GM23338 (cell line): ENCODE measurements at regions not wholly inside any gene's neighbourhood (a gene's known extent, or its start where the extent isn't known, plus 50 kb on each side); places are given as distances from the start of the nearest gene placed in this dataset.

Source experiments
- ATAC-seq: fragments of 200-7000 bp; cut with Tn5 transposase; 3 replicates; pipeline ENCODE4 v1.9.1; 2020
- DNase-seq: peaks from one replicate; pipeline ENCODE4 v3.0.0-alpha.2; 2015; ENCODE audit warnings: low spot score
- H2AFZ ChIP-seq: fragments of 200-600 bp; sonication (generic); 2 replicates; pipeline ENCODE4 v1.8.0; 2016; ENCODE audit warnings: antibody characterized with exemption, mild to moderate bottlenecking, moderate library complexity
- H3F3A ChIP-seq: fragments of 200-600 bp; sonication (generic); replicated peaks from 2 replicates; pipeline ENCODE4 v1.8.0; 2017; ENCODE audit warnings: antibody characterized with exemption, mixed run types, low read depth
- H3K27ac ChIP-seq: fragments of 200-600 bp; sonication (generic); 2 replicates; pipeline ENCODE4 v1.6.1; 2016; ENCODE audit warnings: low read depth
- H3K27me3 ChIP-seq: fragments of 200-600 bp; sonication (generic); 2 replicates; pipeline ENCODE4 v1.8.0; 2016; ENCODE audit warnings: mild to moderate bottlenecking, mixed run types, moderate library complexity; ENCODE audit not compliant: insufficient read depth
- H3K36me3 ChIP-seq: fragments of 200-600 bp; sonication (generic); 2 replicates; pipeline ENCODE4 v1.8.0; 2016; ENCODE audit warnings: mild to moderate bottlenecking; ENCODE audit not compliant: insufficient read depth
- H3K4me1 ChIP-seq: fragments of 200-600 bp; sonication (generic); 2 replicates; pipeline ENCODE4 v1.8.0; 2016; ENCODE audit warnings: mild to moderate bottlenecking, moderate library complexity; ENCODE audit not compliant: insufficient read depth
- H3K4me2 ChIP-seq: fragments of 200-600 bp; sonication (generic); 2 replicates; pipeline ENCODE4 v1.7.1; 2017; ENCODE audit warnings: mixed run types
- H3K4me3 ChIP-seq: fragments of 200-600 bp; sonication (generic); 2 replicates; pipeline ENCODE4 v1.6.1; 2016; ENCODE audit warnings: mixed run types
- H3K79me2 ChIP-seq: fragments of 200-600 bp; sonication (generic); replicated peaks from 2 replicates; pipeline ENCODE4 v1.8.0; 2017; ENCODE audit warnings: mild to moderate bottlenecking; ENCODE audit not compliant: insufficient read depth
- H3K9me2 ChIP-seq: fragments of 200-600 bp; sonication (generic); 2 replicates; pipeline ENCODE4 v1.8.0; 2017; ENCODE audit not compliant: insufficient read depth
- H4K20me1 ChIP-seq: fragments of 200-600 bp; sonication (generic); replicated peaks from 2 replicates; pipeline ENCODE4 v1.8.0; 2017; ENCODE audit warnings: mild to moderate bottlenecking; ENCODE audit not compliant: insufficient read depth
- H3K27ac Mint-ChIP-seq: 2 replicates; pipeline ENCODE4 v1.8.0; 2020; ENCODE audit warnings: inconsistent platforms, mild to moderate bottlenecking, moderate library complexity, mixed read lengths
- H3K27me3 Mint-ChIP-seq: 3 replicates; pipeline ENCODE4 v1.8.0; 2022; ENCODE audit warnings: low read depth, mild to moderate bottlenecking, moderate library complexity, mixed read lengths, inconsistent platforms; ENCODE audit not compliant: insufficient read depth, poor library complexity
- H3K36me3 Mint-ChIP-seq: 3 replicates; pipeline ENCODE4 v1.8.0; 2021; ENCODE audit warnings: low read depth, mild to moderate bottlenecking, inconsistent platforms, moderate library complexity, mixed read lengths
- H3K4me1 Mint-ChIP-seq: 3 replicates; pipeline ENCODE4 v1.8.0; 2020; ENCODE audit warnings: mild to moderate bottlenecking, inconsistent platforms, mixed read lengths
- H3K4me3 Mint-ChIP-seq: 3 replicates; pipeline ENCODE4 v1.8.0; 2021; ENCODE audit warnings: moderate library complexity, mild to moderate bottlenecking, inconsistent platforms, mixed read lengths
- H3K9me3 Mint-ChIP-seq: 3 replicates; pipeline ENCODE4 v1.8.0; 2020; ENCODE audit warnings: moderate library complexity, mild to moderate bottlenecking, inconsistent platforms, mixed read lengths
- CREB1 ChIP-seq: fragments of 250-450 bp; sonication (Bioruptor Pico); IDR thresholded peaks from 2 replicates; pipeline ENCODE4 v1.5.0; 2020; ENCODE audit warnings: low read depth, mild to moderate bottlenecking, moderate library complexity
- EZH2 ChIP-seq: fragments of 200-600 bp; sonication (generic); IDR thresholded peaks from one replicate; pipeline ENCODE4 v1.8.0; 2017; ENCODE audit warnings: antibody characterized with exemption, mild to moderate bottlenecking, low read depth; ENCODE audit not compliant: unreplicated experiment
- EZH2phosphoT487 ChIP-seq: fragments of 200-600 bp; sonication (generic); IDR thresholded peaks from one replicate; pipeline ENCODE4 v1.8.1; 2018; ENCODE audit warnings: antibody characterized with exemption; ENCODE audit not compliant: unreplicated experiment
- JUNB ChIP-seq: IDR thresholded peaks from one replicate; pipeline ENCODE4 v1.6.1; 2016; ENCODE audit warnings: antibody characterized with exemption; ENCODE audit not compliant: unreplicated experiment
- NANOG ChIP-seq: IDR thresholded peaks from 2 replicates; pipeline ENCODE4 v1.6.1; 2016; ENCODE audit warnings: antibody characterized with exemption, borderline replicate concordance
- POLR2AphosphoS5 ChIP-seq: IDR thresholded peaks from 2 replicates; pipeline ENCODE4 v1.6.1; 2016; ENCODE audit warnings: antibody characterized with exemption, low read depth
- STAT1 ChIP-seq: IDR thresholded peaks from one replicate; pipeline ENCODE4 v1.6.1; 2016; ENCODE audit warnings: antibody characterized with exemption; ENCODE audit not compliant: unreplicated experiment
- ZNF114 ChIP-seq: fragments of 250-450 bp; sonication (Bioruptor Pico); IDR thresholded peaks from 2 replicates; pipeline ENCODE4 v1.5.0; 2020; ENCODE audit warnings: mild to moderate bottlenecking, moderate library complexity
- ZNF331 ChIP-seq: fragments of 250-450 bp; sonication (Bioruptor Pico); IDR thresholded peaks from 2 replicates; pipeline ENCODE4 v1.5.0; 2020; ENCODE audit warnings: low read depth, mild to moderate bottlenecking, moderate library complexity
- TF ChIP-seq, protein P1 (sequence below): IDR thresholded peaks from one replicate; pipeline ENCODE4 v1.6.1; 2018; ENCODE audit warnings: antibody characterized with exemption; ENCODE audit not compliant: unreplicated experiment
- TF ChIP-seq, protein P2 (sequence below), 2 experiments: fragments of 200-600 bp in 1 of 2; sonication (generic) in 1 of 2; conservative IDR thresholded peaks; 2 replicates each; pipeline versions ENCODE4 v1.5.1 to v1.6.1; 2016 to 2017; ENCODE audit warnings: antibody characterized with exemption in 2 of 2, low read depth in 2 of 2, mild to moderate bottlenecking in 2 of 2, moderate library complexity in 1 of 2
- TF ChIP-seq, protein P3 (sequence below): fragments of 250-450 bp; sonication (Bioruptor Pico); IDR thresholded peaks from 2 replicates; pipeline ENCODE4 v1.5.0; 2020; ENCODE audit warnings: mild to moderate bottlenecking, moderate library complexity
- TF ChIP-seq, protein P4 (sequence below): IDR thresholded peaks from 2 replicates; pipeline ENCODE4 v1.6.1; 2016; ENCODE audit warnings: antibody characterized with exemption

DNA sequence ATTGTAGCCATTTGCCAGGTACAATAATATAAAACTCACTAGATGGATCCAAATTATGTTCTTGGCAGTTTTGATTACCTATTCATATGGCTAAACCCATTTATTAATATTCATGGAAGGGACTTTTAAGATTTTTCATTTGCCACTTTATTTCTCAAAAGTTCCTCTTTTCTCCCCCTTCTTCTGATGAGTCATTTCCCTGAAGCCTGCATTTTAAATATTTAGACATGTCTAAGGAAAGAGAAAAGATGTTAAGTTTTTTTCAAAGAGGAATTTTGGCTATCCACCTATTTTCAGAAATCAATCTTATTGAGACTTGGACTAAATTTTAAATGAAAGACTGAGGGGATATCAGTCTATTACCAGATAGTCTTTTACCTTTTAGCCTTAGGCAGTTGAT is 1189.4 kb downstream of the EFNA5 start:
- Mint-ChIP-seq H3K4me3 (no peak overlapping the region), H3K36me3 (no peaks in the 10 kb centered on the region), H3K4me1 (peaks cover 3% of the 10 kb centered on the region; the same call in 2 of the 3 replicates), H3K9me3 (no peaks in the 10 kb centered on the region), H3K27ac (no peak overlapping the region), H3K27me3 (no peaks in the 10 kb centered on the region)
- Histone ChIP-seq H3K27ac (no peak overlapping the region), H3K36me3 (no peaks in the 10 kb centered on the region), H3K27me3 (no peaks in the 10 kb centered on the region), H4K20me1 (no peaks in the 10 kb centered on the region), H3K4me2 (no peak overlapping the region), H2AFZ (no peak overlapping the region), H3K9me2 (no peaks in the 10 kb centered on the region), H3K79me2 (no peaks in the 10 kb centered on the region), H3K4me3 (no peak overlapping the region), H3K4me1 (no peaks in the 10 kb centered on the region), H3F3A (no peaks in the 10 kb centered on the region)
- no peak for DNase-seq
- TF ChIP-seq POLR2AphosphoS5 (no peak), EZH2 (no peak), ZNF331 (CRISPR knock-in tag) (no peak), JUNB (no peak), STAT1 (no peak), CREB1 (no peak), EZH2phosphoT487 (no peak), ZNF114 (no peak), NANOG (no peak)
- TF ChIP-seq, protein P1, sequence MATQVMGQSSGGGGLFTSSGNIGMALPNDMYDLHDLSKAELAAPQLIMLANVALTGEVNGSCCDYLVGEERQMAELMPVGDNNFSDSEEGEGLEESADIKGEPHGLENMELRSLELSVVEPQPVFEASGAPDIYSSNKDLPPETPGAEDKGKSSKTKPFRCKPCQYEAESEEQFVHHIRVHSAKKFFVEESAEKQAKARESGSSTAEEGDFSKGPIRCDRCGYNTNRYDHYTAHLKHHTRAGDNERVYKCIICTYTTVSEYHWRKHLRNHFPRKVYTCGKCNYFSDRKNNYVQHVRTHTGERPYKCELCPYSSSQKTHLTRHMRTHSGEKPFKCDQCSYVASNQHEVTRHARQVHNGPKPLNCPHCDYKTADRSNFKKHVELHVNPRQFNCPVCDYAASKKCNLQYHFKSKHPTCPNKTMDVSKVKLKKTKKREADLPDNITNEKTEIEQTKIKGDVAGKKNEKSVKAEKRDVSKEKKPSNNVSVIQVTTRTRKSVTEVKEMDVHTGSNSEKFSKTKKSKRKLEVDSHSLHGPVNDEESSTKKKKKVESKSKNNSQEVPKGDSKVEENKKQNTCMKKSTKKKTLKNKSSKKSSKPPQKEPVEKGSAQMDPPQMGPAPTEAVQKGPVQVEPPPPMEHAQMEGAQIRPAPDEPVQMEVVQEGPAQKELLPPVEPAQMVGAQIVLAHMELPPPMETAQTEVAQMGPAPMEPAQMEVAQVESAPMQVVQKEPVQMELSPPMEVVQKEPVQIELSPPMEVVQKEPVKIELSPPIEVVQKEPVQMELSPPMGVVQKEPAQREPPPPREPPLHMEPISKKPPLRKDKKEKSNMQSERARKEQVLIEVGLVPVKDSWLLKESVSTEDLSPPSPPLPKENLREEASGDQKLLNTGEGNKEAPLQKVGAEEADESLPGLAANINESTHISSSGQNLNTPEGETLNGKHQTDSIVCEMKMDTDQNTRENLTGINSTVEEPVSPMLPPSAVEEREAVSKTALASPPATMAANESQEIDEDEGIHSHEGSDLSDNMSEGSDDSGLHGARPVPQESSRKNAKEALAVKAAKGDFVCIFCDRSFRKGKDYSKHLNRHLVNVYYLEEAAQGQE, result no peak
- TF ChIP-seq, protein P2, sequence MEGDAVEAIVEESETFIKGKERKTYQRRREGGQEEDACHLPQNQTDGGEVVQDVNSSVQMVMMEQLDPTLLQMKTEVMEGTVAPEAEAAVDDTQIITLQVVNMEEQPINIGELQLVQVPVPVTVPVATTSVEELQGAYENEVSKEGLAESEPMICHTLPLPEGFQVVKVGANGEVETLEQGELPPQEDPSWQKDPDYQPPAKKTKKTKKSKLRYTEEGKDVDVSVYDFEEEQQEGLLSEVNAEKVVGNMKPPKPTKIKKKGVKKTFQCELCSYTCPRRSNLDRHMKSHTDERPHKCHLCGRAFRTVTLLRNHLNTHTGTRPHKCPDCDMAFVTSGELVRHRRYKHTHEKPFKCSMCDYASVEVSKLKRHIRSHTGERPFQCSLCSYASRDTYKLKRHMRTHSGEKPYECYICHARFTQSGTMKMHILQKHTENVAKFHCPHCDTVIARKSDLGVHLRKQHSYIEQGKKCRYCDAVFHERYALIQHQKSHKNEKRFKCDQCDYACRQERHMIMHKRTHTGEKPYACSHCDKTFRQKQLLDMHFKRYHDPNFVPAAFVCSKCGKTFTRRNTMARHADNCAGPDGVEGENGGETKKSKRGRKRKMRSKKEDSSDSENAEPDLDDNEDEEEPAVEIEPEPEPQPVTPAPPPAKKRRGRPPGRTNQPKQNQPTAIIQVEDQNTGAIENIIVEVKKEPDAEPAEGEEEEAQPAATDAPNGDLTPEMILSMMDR (conservative IDR thresholded peaks at IDR 0.05; ENCODE audit: low read depth in 2 of 2), result no peak
- TF ChIP-seq, protein P3, sequence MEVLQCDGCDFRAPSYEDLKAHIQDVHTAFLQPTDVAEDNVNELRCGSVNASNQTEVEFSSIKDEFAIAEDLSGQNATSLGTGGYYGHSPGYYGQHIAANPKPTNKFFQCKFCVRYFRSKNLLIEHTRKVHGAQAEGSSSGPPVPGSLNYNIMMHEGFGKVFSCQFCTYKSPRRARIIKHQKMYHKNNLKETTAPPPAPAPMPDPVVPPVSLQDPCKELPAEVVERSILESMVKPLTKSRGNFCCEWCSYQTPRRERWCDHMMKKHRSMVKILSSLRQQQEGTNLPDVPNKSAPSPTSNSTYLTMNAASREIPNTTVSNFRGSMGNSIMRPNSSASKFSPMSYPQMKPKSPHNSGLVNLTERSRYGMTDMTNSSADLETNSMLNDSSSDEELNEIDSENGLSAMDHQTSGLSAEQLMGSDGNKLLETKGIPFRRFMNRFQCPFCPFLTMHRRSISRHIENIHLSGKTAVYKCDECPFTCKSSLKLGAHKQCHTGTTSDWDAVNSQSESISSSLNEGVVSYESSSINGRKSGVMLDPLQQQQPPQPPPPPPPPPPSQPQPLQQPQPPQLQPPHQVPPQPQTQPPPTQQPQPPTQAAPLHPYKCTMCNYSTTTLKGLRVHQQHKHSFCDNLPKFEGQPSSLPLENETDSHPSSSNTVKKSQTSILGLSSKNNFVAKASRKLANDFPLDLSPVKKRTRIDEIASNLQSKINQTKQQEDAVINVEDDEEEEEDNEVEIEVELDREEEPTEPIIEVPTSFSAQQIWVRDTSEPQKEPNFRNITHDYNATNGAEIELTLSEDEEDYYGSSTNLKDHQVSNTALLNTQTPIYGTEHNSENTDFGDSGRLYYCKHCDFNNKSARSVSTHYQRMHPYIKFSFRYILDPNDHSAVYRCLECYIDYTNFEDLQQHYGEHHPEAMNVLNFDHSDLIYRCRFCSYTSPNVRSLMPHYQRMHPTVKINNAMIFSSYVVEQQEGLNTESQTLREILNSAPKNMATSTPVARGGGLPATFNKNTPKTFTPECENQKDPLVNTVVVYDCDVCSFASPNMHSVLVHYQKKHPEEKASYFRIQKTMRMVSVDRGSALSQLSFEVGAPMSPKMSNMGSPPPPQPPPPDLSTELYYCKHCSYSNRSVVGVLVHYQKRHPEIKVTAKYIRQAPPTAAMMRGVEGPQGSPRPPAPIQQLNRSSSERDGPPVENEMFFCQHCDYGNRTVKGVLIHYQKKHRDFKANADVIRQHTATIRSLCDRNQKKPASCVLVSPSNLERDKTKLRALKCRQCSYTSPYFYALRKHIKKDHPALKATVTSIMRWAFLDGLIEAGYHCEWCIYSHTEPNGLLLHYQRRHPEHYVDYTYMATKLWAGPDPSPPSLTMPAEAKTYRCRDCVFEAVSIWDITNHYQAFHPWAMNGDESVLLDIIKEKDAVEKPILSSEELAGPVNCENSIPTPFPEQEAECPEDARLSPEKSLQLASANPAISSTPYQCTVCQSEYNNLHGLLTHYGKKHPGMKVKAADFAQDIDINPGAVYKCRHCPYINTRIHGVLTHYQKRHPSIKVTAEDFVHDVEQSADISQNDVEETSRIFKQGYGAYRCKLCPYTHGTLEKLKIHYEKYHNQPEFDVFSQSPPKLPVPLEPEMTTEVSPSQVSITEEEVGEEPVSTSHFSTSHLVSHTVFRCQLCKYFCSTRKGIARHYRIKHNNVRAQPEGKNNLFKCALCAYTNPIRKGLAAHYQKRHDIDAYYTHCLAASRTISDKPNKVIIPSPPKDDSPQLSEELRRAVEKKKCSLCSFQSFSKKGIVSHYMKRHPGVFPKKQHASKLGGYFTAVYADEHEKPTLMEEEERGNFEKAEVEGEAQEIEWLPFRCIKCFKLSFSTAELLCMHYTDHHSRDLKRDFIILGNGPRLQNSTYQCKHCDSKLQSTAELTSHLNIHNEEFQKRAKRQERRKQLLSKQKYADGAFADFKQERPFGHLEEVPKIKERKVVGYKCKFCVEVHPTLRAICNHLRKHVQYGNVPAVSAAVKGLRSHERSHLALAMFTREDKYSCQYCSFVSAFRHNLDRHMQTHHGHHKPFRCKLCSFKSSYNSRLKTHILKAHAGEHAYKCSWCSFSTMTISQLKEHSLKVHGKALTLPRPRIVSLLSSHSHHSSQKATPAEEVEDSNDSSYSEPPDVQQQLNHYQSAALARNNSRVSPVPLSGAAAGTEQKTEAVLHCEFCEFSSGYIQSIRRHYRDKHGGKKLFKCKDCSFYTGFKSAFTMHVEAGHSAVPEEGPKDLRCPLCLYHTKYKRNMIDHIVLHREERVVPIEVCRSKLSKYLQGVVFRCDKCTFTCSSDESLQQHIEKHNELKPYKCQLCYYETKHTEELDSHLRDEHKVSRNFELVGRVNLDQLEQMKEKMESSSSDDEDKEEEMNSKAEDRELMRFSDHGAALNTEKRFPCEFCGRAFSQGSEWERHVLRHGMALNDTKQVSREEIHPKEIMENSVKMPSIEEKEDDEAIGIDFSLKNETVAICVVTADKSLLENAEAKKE, result no peak
- TF ChIP-seq, protein P4, sequence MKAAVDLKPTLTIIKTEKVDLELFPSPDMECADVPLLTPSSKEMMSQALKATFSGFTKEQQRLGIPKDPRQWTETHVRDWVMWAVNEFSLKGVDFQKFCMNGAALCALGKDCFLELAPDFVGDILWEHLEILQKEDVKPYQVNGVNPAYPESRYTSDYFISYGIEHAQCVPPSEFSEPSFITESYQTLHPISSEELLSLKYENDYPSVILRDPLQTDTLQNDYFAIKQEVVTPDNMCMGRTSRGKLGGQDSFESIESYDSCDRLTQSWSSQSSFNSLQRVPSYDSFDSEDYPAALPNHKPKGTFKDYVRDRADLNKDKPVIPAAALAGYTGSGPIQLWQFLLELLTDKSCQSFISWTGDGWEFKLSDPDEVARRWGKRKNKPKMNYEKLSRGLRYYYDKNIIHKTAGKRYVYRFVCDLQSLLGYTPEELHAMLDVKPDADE, result no peak
- ATAC-seq, result no peak
